HCT116 (cell line): ENCODE measurements at regions not wholly inside any gene's neighbourhood (a gene's known extent, or its start where the extent isn't known, plus 50 kb on each side); places are given as distances from the start of the nearest gene placed in this dataset.

Experiments
- ATAC-seq: fragments of 200-7000 bp; cut with Tn5 transposase; 2 replicates; pipeline ENCODE4 v1.9.1; 2020; ENCODE audit warnings: mild to moderate bottlenecking, moderate library complexity
- BruUV-seq: library from RNA; stranded (reverse); fragments of 400-500 nt; replicated peaks from 2 replicates; lab custom pipeline; 2021; lab: Mats Ljungman, UMichigan
- CTCF ChIA-PET: fragments of 300-600 bp; sonication (Branson Sonifier 250); formaldehyde crosslinking; loops from one replicate; lab custom pipeline; 2021; ENCODE audit warnings: antibody characterized with exemption; lab: Charles Lee
- POLR2A ChIA-PET: fragments of 300-600, 350-600 bp; sonication (Branson Sonifier 250); formaldehyde crosslinking; loops from one replicate; lab custom pipeline; 2021; ENCODE audit warnings: antibody characterized with exemption; lab: Charles Lee
- RAD21 ChIA-PET, 2 experiments: fragments of 300-600 bp; sonication (Branson Sonifier 250); formaldehyde crosslinking; loops; one replicate each; lab custom pipeline; 2023; ENCODE audit warnings: low total read pairs in 2 of 2; ENCODE audit not compliant: uncharacterized antibody in 2 of 2, unreplicated experiment in 2 of 2, low non-redundant PET in 1 of 2; lab: Charles Lee
- DNase-seq: peaks from one replicate; pipeline ENCODE4 v3.0.0-alpha.2; 2010; ENCODE audit warnings: low read depth, low spot score
- H2AFZ ChIP-seq: fragments of 200-600 bp; shearing (Covaris generic), sonication (generic); 2 replicates; pipeline ENCODE4 v1.6.1; 2017; ENCODE audit warnings: low read depth, mixed run types, mixed read lengths, antibody characterized with exemption, low read length; ENCODE audit not compliant: poor library complexity, severe bottlenecking
- H3K27ac ChIP-seq: 2 replicates; pipeline ENCODE4 v1.5.1; 2012; ENCODE audit warnings: low read depth, low read length
- H3K27me3 ChIP-seq: fragments of 200-600 bp; sonication (generic); 2 replicates; pipeline ENCODE4 v1.6.1; 2016; ENCODE audit warnings: mixed run types, low read length, mixed read lengths; ENCODE audit not compliant: insufficient read depth
- H3K36me3 ChIP-seq, 2 experiments: fragments of 200-500 bp in 1 of 2; fragments of 200-600 bp in 1 of 2; sonication (Bioruptor generic) in 1 of 2; sonication (generic) in 1 of 2; 2 replicates each; pipeline versions ENCODE4 v1.5.1 to v1.6.1; 2014 to 2016; ENCODE audit warnings: low read length in 2 of 2, inconsistent platforms in 1 of 2, mixed read lengths in 1 of 2, mixed run types in 1 of 2; ENCODE audit not compliant: insufficient read depth in 2 of 2, control insufficient read depth in 1 of 2
- H3K4me1 ChIP-seq, 2 experiments: fragments of 200-600 bp in 1 of 2; sonication (generic) in 1 of 2; 2 replicates each; pipeline versions ENCODE4 v1.5.1 to v1.6.1; 2012 to 2017; ENCODE audit warnings: low read length in 2 of 2, inconsistent platforms in 1 of 2, mild to moderate bottlenecking in 1 of 2, mixed read lengths in 1 of 2, mixed run types in 1 of 2, moderate library complexity in 1 of 2; ENCODE audit not compliant: insufficient read depth in 2 of 2, control insufficient read depth in 1 of 2
- H3K4me2 ChIP-seq: fragments of 200-600 bp; sonication (generic); 2 replicates; pipeline ENCODE4 v1.6.1; 2017; ENCODE audit warnings: mixed run types, low read length, mixed read lengths
- H3K4me3 ChIP-seq, 2 experiments: fragments of 200-600 bp in 1 of 2; sonication (generic) in 1 of 2; replicated peaks in 1 of 2; 2 replicates each; pipeline ENCODE4 v1.5.1; 2011 to 2016; ENCODE audit warnings: low read length in 2 of 2, control low read depth in 1 of 2, low read depth in 1 of 2, mild to moderate bottlenecking in 1 of 2, mixed read lengths in 1 of 2, mixed run types in 1 of 2
- H3K79me2 ChIP-seq: fragments of 200-600 bp; sonication (generic); 2 replicates; pipeline ENCODE4 v1.6.1; 2017; ENCODE audit warnings: mild to moderate bottlenecking, mixed run types, low read length, moderate library complexity, mixed read lengths; ENCODE audit not compliant: insufficient read depth
- H3K9ac ChIP-seq: fragments of 200-600 bp; sonication (generic); 2 replicates; pipeline ENCODE4 v1.6.1; 2016; ENCODE audit warnings: low read length, mixed read lengths
- H3K9me2 ChIP-seq: fragments of 200-600 bp; sonication (generic), shearing (Covaris generic); 2 replicates; pipeline ENCODE4 v1.6.1; 2017; ENCODE audit warnings: mixed run types, mild to moderate bottlenecking, moderate library complexity; ENCODE audit not compliant: insufficient read depth
- H3K9me3 ChIP-seq, 2 experiments: fragments of 200-500 bp in 1 of 2; fragments of 200-600 bp in 1 of 2; sonication (Bioruptor generic) in 1 of 2; sonication (generic) in 1 of 2; 2 replicates each; pipeline ENCODE4 v1.6.1; 2014 to 2017; ENCODE audit warnings: low read length in 2 of 2, mixed read lengths in 2 of 2, inconsistent platforms in 1 of 2, low read depth in 1 of 2, mild to moderate bottlenecking in 1 of 2, mixed run types in 1 of 2, moderate library complexity in 1 of 2; ENCODE audit not compliant: control insufficient read depth in 1 of 2, insufficient read depth in 1 of 2
- H4K20me1 ChIP-seq: fragments of 200-600 bp; sonication (generic), shearing (Covaris generic); 2 replicates; pipeline ENCODE4 v1.6.1; 2017; ENCODE audit warnings: mixed run types, mild to moderate bottlenecking, moderate library complexity; ENCODE audit not compliant: insufficient read depth
- ATF3 ChIP-seq: IDR thresholded peaks from 2 replicates; pipeline ENCODE4 v1.6.1; 2012
- CBX3 ChIP-seq: IDR thresholded peaks from 2 replicates; pipeline ENCODE4 v1.6.1; 2012; ENCODE audit warnings: low read depth
- CEBPB ChIP-seq: IDR thresholded peaks from 2 replicates; pipeline ENCODE4 v1.6.1; 2012; ENCODE audit warnings: low read depth
- CTCF ChIP-seq, 3 experiments: fragments of 200-600 bp in 1 of 3; sonication (generic) in 1 of 3; IDR thresholded peaks in 2 of 3; conservative IDR thresholded peaks in 1 of 3; 2 replicates each; pipeline ENCODE4 v1.5.1; 2012 to 2017; ENCODE audit warnings: low read depth in 2 of 3, low read length in 2 of 3, antibody characterized with exemption in 1 of 3, borderline replicate concordance in 1 of 3, control low read depth in 1 of 3, mild to moderate bottlenecking in 1 of 3, mixed read lengths in 1 of 3, mixed run types in 1 of 3, moderate library complexity in 1 of 3; ENCODE audit not compliant: insufficient read depth in 1 of 3
- EGR1 ChIP-seq: IDR thresholded peaks from 2 replicates; pipeline ENCODE4 v1.6.1; 2012; ENCODE audit warnings: low read depth
- ELF1 ChIP-seq: IDR thresholded peaks from 2 replicates; pipeline ENCODE4 v1.6.1; 2012; ENCODE audit warnings: low read depth, borderline replicate concordance
- EZH2 ChIP-seq: fragments of 200-600 bp; sonication (generic); IDR thresholded peaks from 2 replicates; pipeline ENCODE4 v1.6.1; 2017; ENCODE audit warnings: antibody characterized with exemption, mixed run types
- FOSL1 ChIP-seq: IDR thresholded peaks from 2 replicates; pipeline ENCODE4 v1.6.1; 2012; ENCODE audit warnings: low read depth
- JUND ChIP-seq: IDR thresholded peaks from 2 replicates; pipeline ENCODE4 v1.6.1; 2012
- MAX ChIP-seq: IDR thresholded peaks from 2 replicates; pipeline ENCODE4 v1.6.1; 2012
- RAD21 ChIP-seq: IDR thresholded peaks from 2 replicates; pipeline ENCODE4 v1.6.1; 2012; ENCODE audit warnings: low read depth, mild to moderate bottlenecking
- REST ChIP-seq: IDR thresholded peaks from 2 replicates; pipeline ENCODE4 v1.6.1; 2012; ENCODE audit warnings: low read depth
- SIN3A ChIP-seq: IDR thresholded peaks from 2 replicates; pipeline ENCODE4 v1.6.1; 2012; ENCODE audit warnings: low read depth
- SP1 ChIP-seq: IDR thresholded peaks from 2 replicates; pipeline ENCODE4 v1.6.1; 2012; ENCODE audit warnings: low read depth
- SRF ChIP-seq: IDR thresholded peaks from 2 replicates; pipeline ENCODE4 v1.6.1; 2012; ENCODE audit warnings: low read depth
- TCF7L2 ChIP-seq: IDR thresholded peaks from 2 replicates; pipeline ENCODE4 v1.7.0; 2011; ENCODE audit warnings: borderline replicate concordance, inconsistent platforms; ENCODE audit not compliant: insufficient read depth, insufficient read length; ENCODE audit errors: extremely low read depth
- YY1 ChIP-seq: IDR thresholded peaks from 2 replicates; pipeline ENCODE4 v1.6.1; 2011; ENCODE audit warnings: low read length, low read depth, moderate library complexity, mild to moderate bottlenecking; ENCODE audit not compliant: insufficient replicate concordance; ENCODE audit errors: extremely low read depth
- ZBTB33 ChIP-seq: IDR thresholded peaks from 2 replicates; pipeline ENCODE4 v1.6.1; 2011; ENCODE audit warnings: mild to moderate bottlenecking, low read length, moderate library complexity; ENCODE audit not compliant: insufficient replicate concordance; ENCODE audit errors: extremely low read depth
- ZNF274 ChIP-seq: fragments of 200-500 bp; sonication (Bioruptor generic); IDR thresholded peaks from 2 replicates; pipeline ENCODE4 v1.6.1; 2014; ENCODE audit warnings: mild to moderate bottlenecking, low read depth, low read length, inconsistent platforms
- intact Hi-C: fragments of 100-400 bp; cut with micrococcal nuclease; formaldehyde crosslinking; loops from 2 replicates; pipeline ENCODE4 v1.10.0; 2022

- Histone ChIP-seq H3K9ac (no peak overlapping the region), H3K4me2 (no peak overlapping the region), H3K27me3 (no peaks in the 10 kb centered on the region), H3K9me2 (no peaks in the 10 kb centered on the region), H3K4me1 (no peaks in the 10 kb centered on the region), H3K4me3 (no peak overlapping the region), H2AFZ (no peak overlapping the region), H3K79me2 (no peaks in the 10 kb centered on the region), H3K9me3 (no peaks in the 10 kb centered on the region), H3K36me3 (no peaks in the 10 kb centered on the region), H4K20me1 (no peaks in the 10 kb centered on the region), H3K27ac (no peak overlapping the region)
- no peak for ATAC-seq
- DNase-seq: no peak
- no TSS peak for BruUV-seq
- no peak for TF ChIP-seq REST
- TF ChIP-seq CEBPB: no peak
- TF ChIP-seq JUND: no peak
- TF ChIP-seq ATF3: no peak
- no peak for TF ChIP-seq ELF1
- TF ChIP-seq RAD21: no peak
- TF ChIP-seq MAX: no peak
- no peak for TF ChIP-seq FOSL1
- TF ChIP-seq ZBTB33: no peak
- TF ChIP-seq EZH2: no peak
- no peak for TF ChIP-seq SIN3A
- TF ChIP-seq SP1: no peak
- TF ChIP-seq EGR1: no peak
- TF ChIP-seq SRF: no peak
- TF ChIP-seq TCF7L2: no peak
- TF ChIP-seq CBX3: no peak
- TF ChIP-seq YY1: no peak
- TF ChIP-seq ZNF274: no peak
- TF ChIP-seq CTCF (IDR thresholded peaks at IDR 0.05 in 2 of 3, conservative IDR thresholded peaks at IDR 0.05 in 1 of 3; ENCODE audit: borderline replicate concordance in 1 of 3, insufficient read depth in 1 of 3, low read depth in 2 of 3, low read length in 2 of 3): no peak
- ChIA-PET RAD21 (no interaction called here), CTCF (interaction anchor here (0.6 kb wide), 1 partner anchor 12 kb away, joined by 3 read pairs; no protein-coding TSS in a partner anchor), POLR2A (no interaction called here)
- intact Hi-C loops: no loop called here
Observed at GRCh38 chr4:158965226-158965625, 137.7 kb upstream of the RAPGEF2 start.
